ENCODE measurements at regions not wholly inside any gene's neighbourhood (a gene's known extent, or its start where the extent isn't known, plus 50 kb on each side); places are given as distances from the start of the nearest gene placed in this dataset.
"Not testable (repeated sequence)": the region's sequence is repeated elsewhere in the genome, so short reads cannot be mapped to it uniquely, and the experiment has no call there.

DNA sequence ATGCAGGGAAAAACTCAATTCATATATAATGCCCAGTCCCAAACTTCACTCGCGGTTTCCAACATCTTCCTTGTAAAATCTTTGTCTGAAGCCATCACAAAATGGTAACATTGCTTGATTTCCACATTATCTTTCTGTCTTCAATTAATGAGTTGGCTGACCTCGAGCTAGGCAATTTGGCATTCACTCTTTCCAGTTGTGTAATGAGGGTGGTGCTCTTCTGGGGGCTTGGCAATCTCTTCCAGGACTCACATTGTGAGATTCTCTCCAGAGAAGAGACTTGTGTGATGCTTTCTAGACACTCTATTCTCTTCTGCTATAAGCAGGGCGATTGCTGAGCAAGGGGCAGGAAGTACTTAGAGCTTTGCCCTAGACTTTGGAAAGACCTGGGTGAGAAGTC lies 179.5 kb downstream of the JCAD start:
- DNase-seq: no peak

DNA sequence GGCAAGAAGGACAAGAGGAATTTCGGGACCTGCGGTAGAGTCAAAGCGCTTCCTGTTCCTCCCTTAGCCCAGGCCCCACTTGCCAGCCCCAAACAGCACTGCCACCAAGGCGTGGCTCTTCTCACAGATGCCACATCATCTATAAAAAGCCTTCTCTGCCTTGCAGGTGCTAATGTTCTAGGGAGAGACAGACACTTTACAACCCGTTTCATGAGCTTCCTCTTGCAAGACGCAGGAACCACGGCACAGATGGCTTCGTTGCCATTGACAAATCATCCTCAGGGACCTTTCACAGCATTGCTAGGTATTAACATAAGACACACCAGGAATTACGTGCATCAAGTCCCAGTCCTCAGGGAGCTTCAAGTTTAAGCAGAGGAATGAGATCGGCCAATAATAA lies 180.9 kb downstream of the JCAD start:
- DNase-seq: no peak

GRCh38 chr10:29877793-29878491 lies 181.4 kb downstream of the JCAD start:
- DNase-seq: no peak

DNA sequence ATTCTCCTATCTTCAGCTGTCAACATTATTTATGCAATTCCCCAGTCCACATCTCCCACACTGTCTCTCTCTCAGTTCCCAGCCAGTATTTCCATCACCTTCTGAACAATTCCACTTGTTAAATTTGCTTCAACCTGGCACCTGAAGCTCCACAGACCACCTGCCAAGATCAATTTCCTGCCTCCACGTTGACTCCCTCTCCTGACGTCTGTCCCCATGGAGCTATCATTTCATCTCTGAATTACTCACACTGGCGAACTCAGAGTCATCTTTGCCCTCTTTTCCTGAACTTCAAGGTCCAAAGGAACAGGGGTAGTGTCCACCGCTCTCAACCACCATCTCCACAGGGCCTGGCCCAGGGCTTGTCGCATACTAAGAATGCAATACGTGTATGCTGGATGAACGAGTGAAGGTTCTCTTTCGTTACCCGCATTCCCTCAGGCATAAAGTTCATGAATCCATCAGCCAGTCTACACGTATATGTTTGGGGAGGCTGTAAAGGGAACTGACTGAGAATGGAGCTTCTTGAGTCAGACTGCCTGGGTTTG lies 183.3 kb downstream of the JCAD start:
- DNase-seq: no peak

GRCh38 chr10:29874606-29875269 lies 184.6 kb downstream of the JCAD start:
- no peak for DNase-seq

GRCh38 chr10:29873941-29874484 lies 185.4 kb downstream of the JCAD start:
- no peak for DNase-seq

DNA sequence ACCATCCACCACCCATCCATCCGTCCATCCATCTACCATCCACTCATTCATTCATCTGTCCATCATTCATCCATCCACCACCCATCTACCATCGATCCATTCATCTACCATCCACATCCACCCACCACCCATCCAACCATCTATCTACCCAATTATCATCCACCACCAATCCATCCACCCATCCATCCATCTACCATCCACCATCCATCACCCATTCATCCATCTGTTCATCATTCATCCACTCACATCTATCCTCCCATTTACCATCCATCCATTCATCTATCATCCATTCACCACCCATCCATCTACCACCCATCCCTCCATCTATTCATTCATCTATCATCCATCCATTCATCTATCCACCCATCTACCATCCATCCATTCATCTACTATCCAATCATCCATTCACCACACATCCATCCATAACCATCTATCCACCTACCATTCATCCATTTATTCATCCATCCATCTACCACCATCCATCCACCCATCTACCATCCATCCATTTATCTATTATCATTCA lies 188.8 kb downstream of the JCAD start:
- no peak for DNase-seq

- no peak for DNase-seq
Observed at GRCh38 chr10:29869593-29869992, 189.8 kb downstream of the JCAD start.

DNA sequence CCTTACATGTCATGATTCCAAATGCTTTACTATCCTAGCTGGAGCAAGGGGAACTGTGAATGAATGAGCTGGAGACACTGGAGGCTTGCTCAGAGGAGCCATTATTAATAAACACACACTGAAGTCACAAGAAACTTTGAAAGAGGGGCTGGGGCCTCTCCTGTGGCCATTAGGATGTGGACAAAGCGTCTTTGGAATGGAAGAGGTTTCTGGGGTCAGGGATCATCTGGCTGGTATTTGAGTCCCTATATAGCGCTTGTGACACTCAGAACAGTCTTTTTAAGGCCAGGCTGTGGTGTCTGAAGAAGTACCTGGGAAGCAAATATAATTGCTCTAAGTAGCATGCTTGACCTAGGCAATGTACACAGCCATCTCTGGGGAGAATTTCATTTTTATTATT lies 193.0 kb downstream of the JCAD start:
- no peak for DNase-seq

DNA sequence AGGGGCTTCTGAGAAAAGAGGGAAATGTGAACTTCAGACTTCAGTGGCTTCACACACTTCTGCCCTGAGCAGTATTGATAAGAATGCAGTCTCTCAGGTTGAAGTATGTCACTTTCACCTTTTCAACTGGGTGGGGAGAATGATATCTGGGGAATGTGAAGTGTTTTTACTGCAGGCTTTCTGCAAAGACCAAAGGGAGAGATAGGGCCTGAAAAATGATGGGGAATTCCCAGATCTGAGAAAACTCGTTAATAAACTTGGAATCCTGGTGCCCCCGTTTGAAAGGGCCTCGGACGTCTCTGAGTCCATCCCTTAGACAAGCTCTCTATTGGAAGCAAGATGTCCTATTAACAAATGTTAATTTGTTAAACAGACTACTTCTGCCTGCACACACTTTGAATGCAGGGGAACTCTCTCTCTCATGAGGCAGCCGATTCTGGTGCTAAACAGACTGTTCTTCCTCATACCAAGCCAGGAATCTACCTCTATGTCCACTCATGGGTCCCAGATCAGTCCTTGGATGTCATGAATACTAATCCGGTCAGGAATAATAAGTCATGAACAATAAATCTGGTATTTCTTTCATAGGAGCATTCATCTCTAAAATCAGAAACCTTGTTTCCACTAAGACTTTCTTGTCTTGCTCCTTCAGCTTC lies 193.6 kb downstream of the JCAD start:
- DNase-seq: no peak

- no peak for DNase-seq
Observed at GRCh38 chr10:29862923-29863614, 196.3 kb downstream of the JCAD start.

DNA sequence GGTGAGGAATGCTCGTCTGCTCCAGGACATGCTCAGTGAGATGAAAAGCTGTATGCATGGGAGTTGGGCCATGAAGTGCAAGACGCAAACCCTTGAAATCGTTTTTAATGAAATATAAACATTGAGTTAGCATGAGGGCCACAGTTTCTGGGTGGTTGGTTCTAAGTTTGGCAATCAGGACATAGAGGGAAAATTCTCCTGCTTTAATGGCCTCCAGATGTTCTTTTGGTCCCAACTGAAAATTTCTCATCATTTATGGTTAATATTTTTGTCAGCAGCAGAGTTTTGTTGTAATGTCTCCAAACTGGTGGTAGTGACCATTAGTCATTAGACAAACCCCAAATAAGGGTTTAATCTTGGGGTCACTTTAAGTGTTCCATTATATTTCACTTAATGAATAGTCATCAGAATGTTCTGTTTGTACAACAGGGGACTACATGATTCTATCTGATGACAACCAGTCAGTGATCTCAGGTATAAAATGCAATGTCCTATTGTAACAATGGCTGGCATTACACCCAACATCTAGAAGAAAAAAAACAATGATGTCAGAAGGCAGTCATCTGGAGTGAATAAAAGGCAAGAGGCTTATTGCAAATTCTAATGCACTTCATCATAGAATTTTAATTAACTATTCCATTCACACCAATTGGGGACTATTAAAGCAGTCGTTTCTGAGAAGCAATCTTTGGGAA lies 197.4 kb downstream of the JCAD start:
- DNase-seq: no peak

- DNase-seq: not testable (repeated sequence)
Observed at GRCh38 chr10:29861231-29861630, 198.2 kb downstream of the JCAD start.

- no peak for DNase-seq
Observed at GRCh38 chr10:29860166-29860565, 199.2 kb downstream of the JCAD start.

GRCh38 chr10:29859521-29860130 lies 199.8 kb downstream of the JCAD start:
- no peak for DNase-seq

- no peak for DNase-seq
Observed at GRCh38 chr10:29858702-29859267, 200.6 kb downstream of the JCAD start.

DNA sequence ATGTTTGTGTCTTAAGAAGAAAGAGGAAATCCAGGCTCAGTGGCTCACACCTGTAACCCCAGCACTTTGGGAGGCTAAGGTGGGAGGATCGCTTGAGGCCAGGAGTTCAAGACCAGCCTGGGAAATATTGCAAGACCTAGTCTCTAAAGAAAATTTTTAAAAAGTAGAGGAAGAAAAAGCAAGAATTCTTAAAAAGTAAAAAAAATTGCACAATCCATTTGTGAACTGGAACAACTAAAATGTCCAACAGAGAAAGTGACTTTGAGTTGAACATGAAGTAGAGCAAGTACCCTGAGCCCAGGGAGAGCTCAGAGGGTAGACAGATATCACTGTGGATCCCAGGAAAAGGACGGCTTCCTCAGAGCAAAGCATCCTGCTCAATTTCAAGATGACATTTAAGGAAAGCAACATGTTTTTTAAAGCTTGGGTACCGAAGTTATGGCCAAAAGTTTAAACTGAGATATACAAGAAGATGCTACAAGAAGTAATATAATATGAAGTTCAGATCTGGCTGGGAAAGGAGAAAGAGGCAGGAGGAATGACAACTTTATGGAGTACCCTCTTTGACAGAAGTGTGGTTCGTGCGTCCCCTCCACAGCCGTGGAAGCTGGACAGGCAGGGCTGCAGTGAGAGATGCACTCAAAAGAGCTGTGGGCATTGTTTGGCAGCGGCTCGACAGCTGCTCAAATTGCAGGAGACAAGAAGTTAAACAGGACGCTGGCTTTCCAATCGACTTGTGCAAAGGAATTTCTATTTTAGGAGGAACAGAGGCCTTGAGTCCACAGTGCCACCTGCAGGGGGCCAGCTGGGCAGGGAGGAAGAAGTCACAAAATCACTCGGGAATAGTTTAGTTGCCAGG lies 201.3 kb downstream of the JCAD start:
- peak; percentile 3 for DNase-seq

DNA sequence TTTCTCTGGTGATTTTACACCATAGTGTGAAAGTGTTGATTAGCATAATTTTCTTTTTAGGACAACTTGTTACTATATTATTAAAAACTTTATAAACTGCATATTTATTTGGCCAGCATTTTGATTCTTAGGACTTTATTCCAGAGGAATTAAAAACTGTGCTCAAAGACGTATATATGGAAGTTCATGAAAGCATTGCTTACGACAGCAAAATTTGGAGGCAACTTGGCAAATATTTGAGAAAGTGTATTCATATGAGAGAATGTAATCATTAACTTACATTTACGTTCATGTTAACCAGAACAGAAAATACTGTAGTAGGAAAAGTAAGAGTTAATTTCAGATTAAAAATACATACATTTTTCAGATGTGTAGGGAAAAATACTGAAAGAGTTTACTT lies 203.1 kb downstream of the JCAD start:
- no peak for DNase-seq

- no peak for DNase-seq
Observed at GRCh38 chr10:29853913-29854312, 205.5 kb downstream of the JCAD start.

DNA sequence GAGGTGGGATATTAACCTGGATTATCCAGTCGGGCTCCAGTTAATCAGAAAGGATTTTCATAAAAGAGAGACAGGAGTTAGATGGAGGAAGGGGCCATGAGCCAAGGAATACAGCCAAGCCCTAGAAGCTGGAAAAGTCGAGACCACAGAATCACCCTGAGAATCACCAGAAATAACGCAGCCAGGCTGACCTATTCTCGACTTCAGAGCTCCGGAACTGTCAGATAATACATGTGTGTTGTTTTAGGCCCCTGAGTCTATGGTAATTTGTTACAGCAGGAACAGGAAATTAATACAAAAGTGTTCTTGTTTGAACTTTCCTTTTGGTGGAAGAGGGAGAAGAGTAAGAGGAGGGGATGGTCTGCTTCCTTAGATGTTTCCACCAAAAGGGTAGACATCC lies 208.1 kb downstream of the JCAD start:
- no peak for DNase-seq

Data from CD4-positive, alpha-beta T cell treated with Interleukin-17A for 4 hours (primary cell).